H1 (cell line): ENCODE measurements at regions not wholly inside any gene's neighbourhood (a gene's known extent, or its start where the extent isn't known, plus 50 kb on each side); places are given as distances from the start of the nearest gene placed in this dataset.

Experiments used
- ATF2 ChIP-seq: IDR thresholded peaks from 2 replicates; pipeline ENCODE4 v1.6.1; 2012; ENCODE audit warnings: low read length, inconsistent platforms
- YY1 ChIP-seq: IDR thresholded peaks from 2 replicates; pipeline ENCODE4 v1.6.1; 2011; ENCODE audit warnings: low read depth, mild to moderate bottlenecking, low read length

- TF ChIP-seq ATF2 (no peak), YY1 (no peak)
- TF ChIP-seq, all 59 proteins: peak for 0
Observed at GRCh38 chr16:85463672-85464382, 149.3 kb upstream of the GSE1 start (continued).
